ENCODE measurements at regions not wholly inside any gene's neighbourhood (a gene's known extent, or its start where the extent isn't known, plus 50 kb on each side); places are given as distances from the start of the nearest gene placed in this dataset.

DNA sequence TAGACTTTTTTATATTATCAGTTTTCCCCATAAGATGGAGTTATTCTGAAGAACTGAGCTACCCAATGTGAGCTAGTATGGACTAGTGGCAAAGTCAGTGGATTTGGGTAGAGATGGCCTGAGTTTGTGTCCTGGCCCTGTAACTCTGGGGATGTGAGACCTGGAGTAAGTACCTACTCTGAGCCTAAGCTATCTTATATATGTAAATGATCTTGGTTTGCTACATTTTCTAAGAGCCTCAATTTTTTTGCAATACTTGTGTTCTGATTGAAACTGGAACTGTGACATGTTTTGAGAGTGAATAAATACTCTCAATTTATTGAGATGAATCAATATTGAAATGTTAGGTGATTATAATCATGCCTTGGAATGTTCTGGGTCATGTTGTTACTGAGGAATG, 73.6 kb downstream of the ZNF621 start:
- TF ChIP-seq, protein P1, sequence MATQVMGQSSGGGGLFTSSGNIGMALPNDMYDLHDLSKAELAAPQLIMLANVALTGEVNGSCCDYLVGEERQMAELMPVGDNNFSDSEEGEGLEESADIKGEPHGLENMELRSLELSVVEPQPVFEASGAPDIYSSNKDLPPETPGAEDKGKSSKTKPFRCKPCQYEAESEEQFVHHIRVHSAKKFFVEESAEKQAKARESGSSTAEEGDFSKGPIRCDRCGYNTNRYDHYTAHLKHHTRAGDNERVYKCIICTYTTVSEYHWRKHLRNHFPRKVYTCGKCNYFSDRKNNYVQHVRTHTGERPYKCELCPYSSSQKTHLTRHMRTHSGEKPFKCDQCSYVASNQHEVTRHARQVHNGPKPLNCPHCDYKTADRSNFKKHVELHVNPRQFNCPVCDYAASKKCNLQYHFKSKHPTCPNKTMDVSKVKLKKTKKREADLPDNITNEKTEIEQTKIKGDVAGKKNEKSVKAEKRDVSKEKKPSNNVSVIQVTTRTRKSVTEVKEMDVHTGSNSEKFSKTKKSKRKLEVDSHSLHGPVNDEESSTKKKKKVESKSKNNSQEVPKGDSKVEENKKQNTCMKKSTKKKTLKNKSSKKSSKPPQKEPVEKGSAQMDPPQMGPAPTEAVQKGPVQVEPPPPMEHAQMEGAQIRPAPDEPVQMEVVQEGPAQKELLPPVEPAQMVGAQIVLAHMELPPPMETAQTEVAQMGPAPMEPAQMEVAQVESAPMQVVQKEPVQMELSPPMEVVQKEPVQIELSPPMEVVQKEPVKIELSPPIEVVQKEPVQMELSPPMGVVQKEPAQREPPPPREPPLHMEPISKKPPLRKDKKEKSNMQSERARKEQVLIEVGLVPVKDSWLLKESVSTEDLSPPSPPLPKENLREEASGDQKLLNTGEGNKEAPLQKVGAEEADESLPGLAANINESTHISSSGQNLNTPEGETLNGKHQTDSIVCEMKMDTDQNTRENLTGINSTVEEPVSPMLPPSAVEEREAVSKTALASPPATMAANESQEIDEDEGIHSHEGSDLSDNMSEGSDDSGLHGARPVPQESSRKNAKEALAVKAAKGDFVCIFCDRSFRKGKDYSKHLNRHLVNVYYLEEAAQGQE (IDR thresholded peaks at IDR 0.05; ENCODE audit: insufficient read depth in 1 of 2, low read depth in 2 of 2, low read length in 2 of 2) = no peak
- TF ChIP-seq POLR2AphosphoS5 (IDR thresholded peaks at IDR 0.05; ENCODE audit: low read depth, low read length) = no peak
- no peak for TF ChIP-seq TAF1 (IDR thresholded peaks at IDR 0.05; ENCODE audit: borderline replicate concordance, insufficient read depth, low read length)
- TF ChIP-seq SIN3A (IDR thresholded peaks at IDR 0.05; ENCODE audit: borderline replicate concordance, insufficient read depth, low read length) = no peak
- TF ChIP-seq FOXP2 (optimal IDR thresholded peaks at IDR 0.05; ENCODE audit: borderline replicate concordance, extremely low read depth, extremely low read length, insufficient read depth) = no peak

All from PFSK-1 (cell line).